ENCODE measurements at regions not wholly inside any gene's neighbourhood (a gene's known extent, or its start where the extent isn't known, plus 50 kb on each side); places are given as distances from the start of the nearest gene placed in this dataset.

DNA sequence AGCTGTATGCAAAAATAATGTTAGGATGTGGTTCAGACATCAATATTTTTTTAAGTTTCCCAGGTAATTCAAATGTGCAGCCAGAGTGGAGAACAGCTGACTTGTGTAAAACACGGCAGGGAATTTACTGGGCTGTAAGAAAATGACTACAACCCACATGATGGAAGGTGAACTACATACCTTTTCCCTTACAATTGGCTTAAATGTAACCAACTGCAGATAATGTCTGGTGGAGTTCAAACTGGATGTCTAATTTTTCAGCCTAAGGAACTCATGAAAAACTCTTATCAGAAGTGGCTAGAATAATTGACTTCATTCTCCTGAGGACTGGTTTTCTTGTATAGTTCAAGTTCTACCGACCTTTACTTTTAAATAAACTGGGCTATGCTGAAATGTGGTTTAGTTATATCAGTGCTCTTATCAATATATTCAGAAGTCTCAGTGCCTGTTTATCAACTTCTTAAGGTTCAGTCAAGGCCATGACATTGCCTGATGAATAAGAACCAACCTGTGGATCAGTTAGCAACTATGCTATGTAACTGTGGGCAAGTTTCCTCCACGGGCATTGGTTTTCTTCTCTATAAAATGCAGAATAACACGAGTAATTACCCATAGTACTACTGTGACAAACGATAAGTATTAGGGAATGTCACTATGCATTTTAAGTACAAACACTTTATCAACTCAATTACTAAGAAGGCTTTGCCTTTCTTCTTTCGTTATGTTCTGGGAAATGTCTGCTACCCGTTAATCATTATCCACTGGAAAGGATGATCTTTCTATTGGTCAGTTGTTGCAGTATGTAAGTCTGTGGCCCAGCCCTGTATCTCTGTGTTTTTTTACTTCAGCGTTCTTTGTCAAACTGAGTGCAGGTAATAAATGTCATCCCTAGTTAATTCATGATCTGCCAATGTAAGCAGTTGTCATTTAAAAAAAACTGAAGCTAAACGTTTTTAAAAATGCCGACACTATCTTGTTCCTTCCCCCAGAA, 181.6 kb downstream of the PCDH7 start:
- peaks cover 27% of the 10 kb centered on the region for H3K4me1 ChIP-seq (ENCODE audit: insufficient read depth, low read length, poor library complexity, severe bottlenecking)
- intact Hi-C loops (cut with micrococcal nuclease; ENCODE audit: unreplicated experiment): no loop called here
- no peaks in the 10 kb centered on the region for H3K36me3 ChIP-seq (ENCODE audit: insufficient read depth, low read length, poor library complexity, severe bottlenecking)
- BruUV-seq (replicated peaks): no TSS peak
- H3K27ac ChIP-seq (ENCODE audit: low read depth, low read length, poor library complexity, severe bottlenecking): no peak overlapping the region
- no peak overlapping the region for H3K4me3 ChIP-seq (ENCODE audit: low read depth, low read length, poor library complexity, severe bottlenecking)
- DNase-seq (ENCODE audit: low spot score): peak; percentile 28
- ChIA-PET CTCF (no interaction called here), POLR2A (ENCODE audit: low non-redundant PET) (interaction anchor here (0.6 kb wide), 2 partner anchors 39 to 84 kb away, joined by 3 read pairs; no protein-coding TSS in a partner anchor)
- no peaks in the 10 kb centered on the region for H3K27me3 ChIP-seq (replicated peaks; ENCODE audit: insufficient read depth, low read depth, low read length, poor library complexity)
- no peaks in the 10 kb centered on the region for H3K9me3 ChIP-seq (ENCODE audit: low read depth, low read length, poor library complexity, severe bottlenecking)
- TF ChIP-seq EZH2 (IDR thresholded peaks at IDR 0.05; ENCODE audit: borderline replicate concordance, low read depth, low read length, poor library complexity, severe bottlenecking): no peak
- TF ChIP-seq, protein P1, sequence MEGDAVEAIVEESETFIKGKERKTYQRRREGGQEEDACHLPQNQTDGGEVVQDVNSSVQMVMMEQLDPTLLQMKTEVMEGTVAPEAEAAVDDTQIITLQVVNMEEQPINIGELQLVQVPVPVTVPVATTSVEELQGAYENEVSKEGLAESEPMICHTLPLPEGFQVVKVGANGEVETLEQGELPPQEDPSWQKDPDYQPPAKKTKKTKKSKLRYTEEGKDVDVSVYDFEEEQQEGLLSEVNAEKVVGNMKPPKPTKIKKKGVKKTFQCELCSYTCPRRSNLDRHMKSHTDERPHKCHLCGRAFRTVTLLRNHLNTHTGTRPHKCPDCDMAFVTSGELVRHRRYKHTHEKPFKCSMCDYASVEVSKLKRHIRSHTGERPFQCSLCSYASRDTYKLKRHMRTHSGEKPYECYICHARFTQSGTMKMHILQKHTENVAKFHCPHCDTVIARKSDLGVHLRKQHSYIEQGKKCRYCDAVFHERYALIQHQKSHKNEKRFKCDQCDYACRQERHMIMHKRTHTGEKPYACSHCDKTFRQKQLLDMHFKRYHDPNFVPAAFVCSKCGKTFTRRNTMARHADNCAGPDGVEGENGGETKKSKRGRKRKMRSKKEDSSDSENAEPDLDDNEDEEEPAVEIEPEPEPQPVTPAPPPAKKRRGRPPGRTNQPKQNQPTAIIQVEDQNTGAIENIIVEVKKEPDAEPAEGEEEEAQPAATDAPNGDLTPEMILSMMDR (conservative IDR thresholded peaks at IDR 0.05; ENCODE audit: low read depth, low read length): no peak

DNA sequence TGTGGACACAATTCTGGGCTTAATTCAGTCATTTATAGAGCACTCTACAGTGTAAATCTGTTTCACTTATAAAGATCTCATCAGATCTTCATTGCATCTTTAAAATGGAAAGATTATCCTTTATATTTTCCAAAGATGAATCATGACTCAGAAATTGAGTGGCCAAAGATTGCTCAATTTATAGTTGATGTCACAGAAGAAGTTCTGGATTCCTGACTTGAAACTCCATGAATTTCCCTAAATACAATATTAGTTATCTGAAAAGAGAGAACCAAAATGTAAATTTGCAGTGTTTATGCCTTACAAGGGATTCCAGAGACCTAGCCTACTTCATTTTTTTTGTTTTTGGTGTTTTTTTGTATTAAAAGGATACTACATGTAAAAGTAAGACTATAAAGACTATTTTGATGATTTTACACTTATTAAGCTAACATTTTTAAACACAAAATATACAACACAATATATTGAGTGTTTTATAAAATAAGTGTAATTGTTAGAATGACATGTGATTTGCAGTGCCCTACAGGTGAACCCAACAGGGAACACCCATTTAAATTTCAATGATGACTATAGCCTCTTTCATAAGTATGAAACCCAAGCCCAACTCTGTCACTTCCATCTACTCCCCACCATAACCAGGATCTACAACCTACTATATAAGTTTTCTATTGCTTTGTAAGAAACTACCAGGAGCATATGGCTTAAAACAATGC, 183.5 kb downstream of the PCDH7 start:
- no peak for DNase-seq (ENCODE audit: low spot score)
- Histone ChIP-seq H3K4me1 (ENCODE audit: insufficient read depth, low read length, poor library complexity, severe bottlenecking) (peaks cover 27% of the 10 kb centered on the region), H3K36me3 (ENCODE audit: insufficient read depth, low read length, poor library complexity, severe bottlenecking) (no peaks in the 10 kb centered on the region), H3K27ac (ENCODE audit: low read depth, low read length, poor library complexity, severe bottlenecking) (no peak overlapping the region), H3K9me3 (ENCODE audit: low read depth, low read length, poor library complexity, severe bottlenecking) (no peaks in the 10 kb centered on the region), H3K4me3 (ENCODE audit: low read depth, low read length, poor library complexity, severe bottlenecking) (no peak overlapping the region), H3K27me3 (replicated peaks; ENCODE audit: insufficient read depth, low read depth, low read length, poor library complexity) (no peaks in the 10 kb centered on the region)
- ChIA-PET CTCF (no interaction called here), POLR2A (ENCODE audit: low non-redundant PET) (no interaction called here)
- intact Hi-C loops (cut with micrococcal nuclease; ENCODE audit: unreplicated experiment): no loop called here
- TF ChIP-seq EZH2 (IDR thresholded peaks at IDR 0.05; ENCODE audit: borderline replicate concordance, low read depth, low read length, poor library complexity, severe bottlenecking): no peak
- TF ChIP-seq, protein P1 (conservative IDR thresholded peaks at IDR 0.05; ENCODE audit: low read depth, low read length): no peak
- no TSS peak for BruUV-seq (replicated peaks)

DNA sequence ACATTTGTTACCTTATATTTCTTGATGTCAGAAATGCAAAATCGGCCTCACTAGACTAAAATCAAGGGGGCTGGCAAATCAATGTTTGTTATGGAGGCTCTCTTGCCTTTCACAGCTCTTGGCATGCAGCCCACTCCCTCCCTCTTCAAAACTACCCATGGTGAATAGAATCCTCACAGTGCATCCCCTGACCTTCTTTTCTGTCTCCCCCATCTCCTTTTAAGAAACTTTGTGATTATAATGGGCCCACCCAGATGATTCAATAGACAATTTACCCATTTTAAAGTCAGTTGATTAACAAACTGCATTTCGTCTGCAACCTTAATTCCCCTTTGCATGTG, 184.0 kb downstream of the PCDH7 start:
- CTCF ChIA-PET: no interaction called here
- Histone ChIP-seq H3K9me3 (ENCODE audit: low read depth, low read length, poor library complexity, severe bottlenecking) (no peaks in the 10 kb centered on the region), H3K4me3 (ENCODE audit: low read depth, low read length, poor library complexity, severe bottlenecking) (no peak overlapping the region), H3K36me3 (ENCODE audit: insufficient read depth, low read length, poor library complexity, severe bottlenecking) (no peaks in the 10 kb centered on the region), H3K27ac (ENCODE audit: low read depth, low read length, poor library complexity, severe bottlenecking) (no peak overlapping the region), H3K4me1 (ENCODE audit: insufficient read depth, low read length, poor library complexity, severe bottlenecking) (peaks cover 27% of the 10 kb centered on the region), H3K27me3 (replicated peaks; ENCODE audit: insufficient read depth, low read depth, low read length, poor library complexity) (no peaks in the 10 kb centered on the region)
- intact Hi-C loops (cut with micrococcal nuclease; ENCODE audit: unreplicated experiment): no loop called here
- no peak for DNase-seq (ENCODE audit: low spot score)
- POLR2A ChIA-PET (ENCODE audit: low non-redundant PET): no interaction called here
- BruUV-seq (replicated peaks): no TSS peak
- TF ChIP-seq, protein P1 (conservative IDR thresholded peaks at IDR 0.05; ENCODE audit: low read depth, low read length): no peak
- no peak for TF ChIP-seq EZH2 (IDR thresholded peaks at IDR 0.05; ENCODE audit: borderline replicate concordance, low read depth, low read length, poor library complexity, severe bottlenecking)
